BJ (cell line): ENCODE measurements at regions not wholly inside any gene's neighbourhood (a gene's known extent, or its start where the extent isn't known, plus 50 kb on each side); places are given as distances from the start of the nearest gene placed in this dataset.
"Not testable (repeated sequence)": the region's sequence is repeated elsewhere in the genome, so short reads cannot be mapped to it uniquely, and the experiment has no call there.

Experiments used
- CTCF ChIA-PET: fragments of 350-600 bp; formaldehyde crosslinking; extraction: SDS; loops from one replicate; lab custom pipeline; 2021; ENCODE audit warnings: antibody characterized with exemption, inconsistent platforms; lab: Yijun Ruan, JAX
- POLR2A ChIA-PET: fragments of 300-600 bp; sonication (Branson Sonifier 250); formaldehyde crosslinking; extraction: SDS; loops from one replicate; lab custom pipeline; 2021; ENCODE audit warnings: antibody characterized with exemption; lab: Charles Lee
- DNase-seq: peaks from one replicate; pipeline ENCODE4 v3.0.0-alpha.2; 2011; ENCODE audit warnings: low read depth
- H3K27me3 ChIP-seq: 2 replicates; pipeline ENCODE4 v1.6.0; 2011; ENCODE audit warnings: low read length; ENCODE audit not compliant: control insufficient read depth, insufficient read depth
- H3K36me3 ChIP-seq: 2 replicates; pipeline ENCODE4 v1.5.1; 2011; ENCODE audit warnings: low read length; ENCODE audit not compliant: control insufficient read depth, insufficient read depth
- H3K4me3 ChIP-seq: 2 replicates; pipeline ENCODE4 v1.5.1; 2011; ENCODE audit warnings: low read depth, mild to moderate bottlenecking, control low read depth, low read length
- TF ChIP-seq, protein P1 (sequence below): IDR thresholded peaks from 2 replicates; pipeline ENCODE4 v1.5.1; 2011; ENCODE audit warnings: low read depth, mild to moderate bottlenecking, control low read depth, inconsistent platforms, low read length, moderate library complexity; ENCODE audit not compliant: insufficient read depth

DNA sequence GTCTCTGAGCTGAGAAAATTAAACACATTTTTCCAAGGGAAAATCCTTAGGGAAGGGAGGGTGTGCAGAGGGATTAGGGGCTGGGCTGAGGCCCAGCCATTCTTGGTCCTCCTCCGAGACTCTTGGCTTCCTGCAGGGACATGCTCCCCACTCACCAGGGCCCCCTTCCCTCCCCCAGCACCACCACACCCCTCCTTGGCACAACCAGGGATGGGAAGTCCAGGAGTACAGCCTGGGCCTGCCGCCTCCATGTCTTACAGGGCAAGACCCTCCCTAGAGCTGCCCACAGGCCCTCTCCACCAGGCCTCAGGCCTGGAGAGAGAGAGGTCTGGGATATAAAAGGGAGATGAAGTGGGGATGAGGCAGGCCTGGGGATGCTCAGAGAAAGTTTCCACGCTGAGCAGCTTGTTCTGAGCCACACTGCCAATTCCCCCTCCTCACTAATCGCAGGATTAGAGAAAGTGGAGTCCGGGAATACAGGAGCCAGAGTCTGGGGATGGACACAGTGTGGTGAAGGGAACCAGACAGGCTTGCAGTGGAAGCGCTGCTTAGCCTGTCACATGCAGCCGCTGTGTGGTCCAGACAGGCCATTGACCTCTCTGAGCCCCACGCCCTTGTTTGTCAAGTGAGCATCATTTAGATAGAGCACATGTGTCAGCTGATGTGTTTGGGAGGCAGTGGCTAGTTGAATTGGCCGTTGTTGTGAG is 105.5 kb downstream of the MRPL14 start:
- TF ChIP-seq, protein P1, sequence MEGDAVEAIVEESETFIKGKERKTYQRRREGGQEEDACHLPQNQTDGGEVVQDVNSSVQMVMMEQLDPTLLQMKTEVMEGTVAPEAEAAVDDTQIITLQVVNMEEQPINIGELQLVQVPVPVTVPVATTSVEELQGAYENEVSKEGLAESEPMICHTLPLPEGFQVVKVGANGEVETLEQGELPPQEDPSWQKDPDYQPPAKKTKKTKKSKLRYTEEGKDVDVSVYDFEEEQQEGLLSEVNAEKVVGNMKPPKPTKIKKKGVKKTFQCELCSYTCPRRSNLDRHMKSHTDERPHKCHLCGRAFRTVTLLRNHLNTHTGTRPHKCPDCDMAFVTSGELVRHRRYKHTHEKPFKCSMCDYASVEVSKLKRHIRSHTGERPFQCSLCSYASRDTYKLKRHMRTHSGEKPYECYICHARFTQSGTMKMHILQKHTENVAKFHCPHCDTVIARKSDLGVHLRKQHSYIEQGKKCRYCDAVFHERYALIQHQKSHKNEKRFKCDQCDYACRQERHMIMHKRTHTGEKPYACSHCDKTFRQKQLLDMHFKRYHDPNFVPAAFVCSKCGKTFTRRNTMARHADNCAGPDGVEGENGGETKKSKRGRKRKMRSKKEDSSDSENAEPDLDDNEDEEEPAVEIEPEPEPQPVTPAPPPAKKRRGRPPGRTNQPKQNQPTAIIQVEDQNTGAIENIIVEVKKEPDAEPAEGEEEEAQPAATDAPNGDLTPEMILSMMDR, result no peak
- H3K4me3 ChIP-seq, result no peak overlapping the region
- no peak for DNase-seq
- no peaks in the 10 kb centered on the region for H3K27me3 ChIP-seq
- no peaks in the 10 kb centered on the region for H3K36me3 ChIP-seq
- CTCF ChIA-PET, result interaction anchor here (0.6 kb wide), 1 partner anchor 247 kb away, joined by 3 read pairs; no protein-coding TSS in a partner anchor
- POLR2A ChIA-PET, result no interaction called here

- CTCF ChIA-PET, result interaction anchor here (1.1 to 1.6 kb wide), 3 partner anchors 7 to 247 kb away, joined by 3 to 6 read pairs (median 4); no protein-coding TSS in a partner anchor
- DNase-seq, result no peak
Observed at GRCh38 chr6:44020664-44021425, 106.4 kb downstream of the MRPL14 start.

GRCh38 chr6:44020148-44020547 is 107.1 kb downstream of the MRPL14 start:
- POLR2A ChIA-PET, result no interaction called here
- CTCF ChIA-PET, result interaction anchor here (1.1 to 1.6 kb wide), 4 partner anchors 8 to 305 kb away, joined by 3 to 6 read pairs (median 4); no protein-coding TSS in a partner anchor
- no peak for DNase-seq

More at GRCh38 chr6:44020664-44021425, 106.4 kb downstream of the MRPL14 start:
- no peaks in the 10 kb centered on the region for H3K36me3 ChIP-seq
- no peak overlapping the region for H3K4me3 ChIP-seq
- TF ChIP-seq, protein P1, result no peak
- POLR2A ChIA-PET, result no interaction called here
- no peaks in the 10 kb centered on the region for H3K27me3 ChIP-seq

DNA sequence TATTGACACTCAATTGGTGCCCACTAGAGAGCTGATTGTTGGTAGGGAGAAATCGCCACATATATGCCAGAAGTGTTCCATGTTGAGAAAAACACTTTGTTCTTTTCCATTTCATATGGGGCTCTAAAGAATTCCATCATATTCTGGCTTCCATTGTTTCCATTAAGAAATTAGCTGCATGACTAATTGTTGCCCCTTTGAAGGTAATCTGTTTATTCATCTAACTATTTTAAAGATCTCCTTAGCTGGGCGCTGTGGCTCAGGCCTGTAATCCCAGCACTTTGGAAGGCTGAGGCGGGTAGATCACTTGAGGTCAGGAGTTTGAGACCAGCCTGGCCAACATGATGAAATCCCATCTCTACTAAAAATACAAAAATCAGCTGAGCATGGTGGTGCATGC is 109.9 kb downstream of the MRPL14 start:
- CTCF ChIA-PET, result interaction anchor here (0.6 to 1.8 kb wide), 2 partner anchors 49 to 248 kb away, joined by 3 to 6 read pairs; partner anchors contain the start of gene VEGFA

More at GRCh38 chr6:44020148-44020547, 107.1 kb downstream of the MRPL14 start:
- H3K27me3 ChIP-seq, result no peaks in the 10 kb centered on the region
- H3K36me3 ChIP-seq, result no peaks in the 10 kb centered on the region
- H3K4me3 ChIP-seq, result no peak overlapping the region
- TF ChIP-seq, protein P1, result no peak

DNA sequence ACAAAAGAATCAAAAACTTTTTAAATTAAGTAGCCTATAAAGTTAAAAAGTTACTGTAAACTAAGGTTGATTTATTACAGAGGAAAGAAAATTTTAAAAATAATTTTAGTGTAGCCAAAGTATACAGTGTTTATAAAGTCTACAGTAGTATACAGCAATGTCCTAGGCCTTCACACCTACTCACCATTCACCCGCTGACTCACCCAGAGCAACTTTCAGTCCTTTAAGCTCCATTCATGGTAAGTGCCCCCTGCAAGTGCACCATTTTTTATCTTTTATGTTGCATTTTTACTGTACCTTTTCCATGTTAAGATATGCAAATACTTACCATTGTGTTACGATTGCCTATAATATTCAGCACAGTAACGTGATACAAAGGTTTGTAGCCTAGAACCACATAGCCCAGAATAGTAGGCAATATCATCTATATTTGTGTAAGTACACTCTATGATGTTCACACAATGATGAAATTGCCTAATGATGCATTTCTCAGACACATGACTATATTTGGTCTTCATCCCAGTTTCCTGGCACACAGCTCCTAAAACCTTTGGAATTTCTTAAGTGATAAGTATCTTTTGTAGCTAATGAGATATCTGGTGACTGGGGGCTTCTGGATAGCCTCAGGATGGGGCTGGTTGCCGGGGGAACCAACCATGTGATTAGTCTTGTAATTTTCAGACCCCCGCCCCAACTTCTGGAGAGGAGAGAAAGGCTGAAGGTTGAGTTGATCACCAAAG is 111.0 kb downstream of the MRPL14 start:
- TF ChIP-seq, protein P1, result no peak
- Histone ChIP-seq H3K27me3 (no peaks in the 10 kb centered on the region), H3K4me3 (no peak overlapping the region), H3K36me3 (no peaks in the 10 kb centered on the region)
- ChIA-PET CTCF (interaction anchor here (0.7 to 1.8 kb wide), 5 partner anchors 11 to 510 kb away, joined by 3 to 6 read pairs (median 4); partner anchors contain the start of gene VEGFA), POLR2A (no interaction called here)
- DNase-seq, result no peak

More for the DNA sequence above, 109.9 kb downstream of the MRPL14 start:
- H3K4me3 ChIP-seq, DNase-seq, POLR2A ChIA-PET, H3K36me3 ChIP-seq, H3K27me3 ChIP-seq: not testable (repeated sequence)
